H9 (cell line): ENCODE measurements at regions not wholly inside any gene's neighbourhood (a gene's known extent, or its start where the extent isn't known, plus 50 kb on each side); places are given as distances from the start of the nearest gene placed in this dataset.

Experiments
- DNase-seq: peaks from one replicate; pipeline ENCODE4 v3.0.0-alpha.2; 2017
- H2AFZ ChIP-seq: one replicate; pipeline ENCODE4 v1.6.1; 2013; ENCODE audit warnings: mild to moderate bottlenecking, low read length, control low read depth, moderate library complexity
- H2AK5ac ChIP-seq: 2 replicates; pipeline ENCODE4 v1.6.1; 2013; ENCODE audit warnings: low read length, control low read depth, mixed read lengths; ENCODE audit not compliant: insufficient read length
- H2BK120ac ChIP-seq: one replicate; pipeline ENCODE4 v1.6.1; 2013; ENCODE audit warnings: low read depth, mild to moderate bottlenecking, low read length, control low read depth, inconsistent platforms; ENCODE audit not compliant: poor library complexity, severe bottlenecking
- H2BK12ac ChIP-seq: 2 replicates; pipeline ENCODE4 v1.6.1; 2013; ENCODE audit warnings: low read length, control low read depth, mixed read lengths, low read depth; ENCODE audit not compliant: insufficient read length
- H2BK15ac ChIP-seq: 2 replicates; pipeline ENCODE4 v1.6.1; 2013; ENCODE audit warnings: low read depth, low read length, control low read depth
- H2BK20ac ChIP-seq: one replicate; pipeline ENCODE4 v1.6.1; 2013; ENCODE audit warnings: low read depth, mild to moderate bottlenecking, low read length, control low read depth, inconsistent platforms; ENCODE audit not compliant: poor library complexity, severe bottlenecking
- H2BK5ac ChIP-seq: 2 replicates; pipeline ENCODE4 v1.6.1; 2013; ENCODE audit warnings: low read length, control low read depth, mixed read lengths; ENCODE audit not compliant: insufficient read length
- H3K14ac ChIP-seq: 2 replicates; pipeline ENCODE4 v1.6.1; 2013; ENCODE audit warnings: low read length, control low read depth; ENCODE audit not compliant: insufficient read depth
- H3K18ac ChIP-seq: 2 replicates; pipeline ENCODE4 v1.6.1; 2013; ENCODE audit warnings: low read depth, mild to moderate bottlenecking, mixed read lengths, low read length, control low read depth; ENCODE audit not compliant: insufficient read length
- H3K23ac ChIP-seq: 2 replicates; pipeline ENCODE4 v1.6.1; 2013; ENCODE audit warnings: low read length, control low read depth, mixed read lengths, low read depth; ENCODE audit not compliant: insufficient read length
- H3K23me2 ChIP-seq: 2 replicates; pipeline ENCODE4 v1.6.1; 2013; ENCODE audit warnings: low read depth, mild to moderate bottlenecking, mixed read lengths, low read length, control low read depth; ENCODE audit not compliant: insufficient read length, poor library complexity, severe bottlenecking
- H3K27ac ChIP-seq: 2 replicates; pipeline ENCODE4 v1.5.1; 2013; ENCODE audit warnings: low read length, control low read depth, mixed read lengths, low read depth; ENCODE audit not compliant: insufficient read length
- H3K27me3 ChIP-seq: 2 replicates; pipeline ENCODE4 v1.6.1; 2013; ENCODE audit warnings: low read length, control low read depth, inconsistent platforms; ENCODE audit not compliant: insufficient read depth
- H3K4ac ChIP-seq: 2 replicates; pipeline ENCODE4 v1.6.1; 2013; ENCODE audit warnings: low read depth, mild to moderate bottlenecking, control low read depth, inconsistent platforms, low read length, moderate library complexity
- H3K4me1 ChIP-seq: 2 replicates; pipeline ENCODE4 v1.6.1; 2013; ENCODE audit warnings: low read length, control low read depth, inconsistent platforms; ENCODE audit not compliant: insufficient read depth
- H3K4me2 ChIP-seq: 2 replicates; pipeline ENCODE4 v1.6.1; 2013; ENCODE audit warnings: low read length, control low read depth, mixed read lengths; ENCODE audit not compliant: insufficient read length, insufficient read depth
- H3K56ac ChIP-seq: 2 replicates; pipeline ENCODE4 v1.6.1; 2013; ENCODE audit warnings: low read depth, mild to moderate bottlenecking, mixed read lengths, low read length, control low read depth; ENCODE audit not compliant: insufficient read length
- H3K79me1 ChIP-seq: 2 replicates; pipeline ENCODE4 v1.6.1; 2013; ENCODE audit warnings: low read depth, mild to moderate bottlenecking, moderate library complexity, low read length, control low read depth, inconsistent platforms; ENCODE audit not compliant: insufficient read depth, poor library complexity, severe bottlenecking
- H3K79me2 ChIP-seq: 2 replicates; pipeline ENCODE4 v1.6.1; 2013; ENCODE audit warnings: low read length, control low read depth, inconsistent platforms; ENCODE audit not compliant: insufficient read depth
- H3K9ac ChIP-seq: 2 replicates; pipeline ENCODE4 v1.6.1; 2013; ENCODE audit warnings: low read length, control low read depth, mixed read lengths; ENCODE audit not compliant: insufficient read length; ENCODE audit errors: extremely low read depth
- H3K9me3 ChIP-seq: one replicate; pipeline ENCODE4 v1.6.1; 2013; ENCODE audit warnings: low read depth, low read length, inconsistent platforms; ENCODE audit not compliant: control insufficient read depth
- H3T11ph ChIP-seq: one replicate; pipeline ENCODE4 v1.6.1; 2013; ENCODE audit warnings: mild to moderate bottlenecking, low read length, control low read depth, inconsistent platforms
- H4K20me1 ChIP-seq: one replicate; pipeline ENCODE4 v1.6.1; 2013; ENCODE audit not compliant: control insufficient read depth, insufficient read length, insufficient read depth
- H4K5ac ChIP-seq: 2 replicates; pipeline ENCODE4 v1.6.1; 2013; ENCODE audit warnings: low read depth, mild to moderate bottlenecking, mixed read lengths, low read length, control low read depth; ENCODE audit not compliant: insufficient read length
- H4K8ac ChIP-seq: replicated peaks from 2 replicates; pipeline ENCODE4 v1.6.1; 2013; ENCODE audit warnings: low read length, control low read depth, mixed read lengths, low read depth; ENCODE audit not compliant: insufficient read length
- H4K91ac ChIP-seq: 2 replicates; pipeline ENCODE4 v1.6.1; 2013; ENCODE audit warnings: low read depth, mild to moderate bottlenecking, moderate library complexity, mixed read lengths, low read length, control low read depth; ENCODE audit not compliant: insufficient read length
- H3K27ac Mint-ChIP-seq, 3 experiments: 2 replicates in 2 of 3; 3 replicates in 1 of 3; pipeline ENCODE4 v1.8.0; 2020 to 2021; ENCODE audit warnings: mixed read lengths in 3 of 3, mild to moderate bottlenecking in 1 of 3, moderate library complexity in 1 of 3
- H3K27me3 Mint-ChIP-seq: 2 replicates; pipeline ENCODE4 v1.8.0; 2021; ENCODE audit warnings: low read depth, mild to moderate bottlenecking, moderate library complexity, mixed read lengths
- H3K36me3 Mint-ChIP-seq, 3 experiments: 2 replicates in 2 of 3; 3 replicates in 1 of 3; pipeline ENCODE4 v1.8.0; 2020 to 2021; ENCODE audit warnings: low read depth in 3 of 3, mixed read lengths in 3 of 3; ENCODE audit not compliant: insufficient read depth in 1 of 3
- H3K4me1 Mint-ChIP-seq, 2 experiments: 2 replicates each; pipeline ENCODE4 v1.8.0; 2020; ENCODE audit warnings: mixed read lengths in 2 of 2
- H3K4me3 Mint-ChIP-seq, 2 experiments: 2 replicates in 1 of 2; 3 replicates in 1 of 2; pipeline ENCODE4 v1.8.0; 2020 to 2021; ENCODE audit warnings: mild to moderate bottlenecking in 2 of 2, mixed read lengths in 2 of 2, moderate library complexity in 1 of 2
- H3K9me3 Mint-ChIP-seq, 2 experiments: 2 replicates in 1 of 2; 3 replicates in 1 of 2; pipeline ENCODE4 v1.8.0; 2020; ENCODE audit warnings: mild to moderate bottlenecking in 2 of 2, mixed read lengths in 2 of 2, moderate library complexity in 1 of 2
- WGBS: extraction: QIAGEN DNeasy Blood & Tissue Kit; methylation state at CpG from one replicate; pipeline ENCODE4 v1.1.7; 2013; ENCODE audit warnings: missing lambda C conversion rate, low lambda C conversion rate, mixed read lengths; ENCODE audit not compliant: insufficient read length; ENCODE audit errors: extremely low coverage; 5-methylcytosine and 5-hydroxymethylcytosine counted together
- TF ChIP-seq, protein P1 (sequence below): fragments of 200-600 bp; sonication (generic); conservative IDR thresholded peaks from 3 replicates; pipeline ENCODE4 v1.8.0; 2021; ENCODE audit warnings: antibody characterized with exemption, mild to moderate bottlenecking

DNA sequence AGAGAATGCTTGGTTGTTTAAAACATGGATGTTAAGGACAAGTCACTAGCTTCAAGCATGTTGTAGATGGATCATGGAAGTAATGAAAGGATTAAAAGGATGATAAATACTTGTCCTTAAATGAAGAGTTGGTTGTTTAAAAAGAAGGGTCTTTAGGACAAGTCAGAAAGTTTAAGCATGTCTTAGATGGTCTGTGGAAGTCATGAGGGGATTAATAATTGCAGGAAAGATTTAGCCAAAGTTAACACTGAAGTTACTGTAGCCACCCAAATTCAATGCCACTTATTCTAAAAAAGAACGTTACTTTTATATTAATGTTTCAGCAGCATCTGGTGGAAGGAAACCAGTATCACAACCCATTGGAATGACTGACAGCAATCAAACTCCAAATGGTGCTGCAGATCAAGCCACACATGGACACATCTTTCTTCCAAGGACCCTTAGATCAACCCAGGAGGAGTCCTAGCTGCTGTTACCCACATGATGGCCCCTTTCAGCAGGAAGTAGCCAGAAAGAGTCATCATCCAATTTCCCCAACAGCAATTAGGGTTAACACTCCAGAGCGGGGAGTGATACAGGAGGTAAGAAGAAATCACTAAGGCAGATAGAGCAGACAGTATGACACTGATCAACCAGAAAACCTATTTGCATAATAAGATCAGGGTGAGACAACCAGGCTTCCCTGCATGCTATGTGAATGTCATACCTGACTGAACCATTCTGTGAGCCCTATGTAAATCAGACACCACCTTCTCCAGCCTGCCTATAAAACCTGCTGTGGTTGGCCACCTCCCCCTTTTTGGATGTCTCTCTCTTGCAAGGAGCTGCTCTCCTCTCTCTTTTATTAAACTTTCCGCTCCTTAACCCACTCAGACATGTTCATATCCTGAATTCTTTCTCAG, 88.4 kb upstream of the GNAZ start:
- Histone ChIP-seq H3T11ph (no peak overlapping the region), H3K56ac (no peak overlapping the region), H3K9ac (no peak overlapping the region), H3K4ac (no peak overlapping the region), H3K23me2 (no peaks in the 10 kb centered on the region), H3K27me3 (no peaks in the 10 kb centered on the region; the same call in 1 of the 2 replicates), H4K91ac (no peak overlapping the region), H3K4me1 (no peaks in the 10 kb centered on the region), H2BK120ac (no peak overlapping the region), H4K5ac (no peak overlapping the region), H2BK12ac (no peak overlapping the region), H3K9me3 (peaks cover 29% of the 10 kb centered on the region), H3K18ac (no peak overlapping the region), H3K27ac (no peak overlapping the region), H2AFZ (no peak overlapping the region), H3K79me1 (no peaks in the 10 kb centered on the region), H3K4me2 (no peak overlapping the region), H3K79me2 (no peaks in the 10 kb centered on the region), H3K14ac (no peak overlapping the region), H2BK20ac (no peak overlapping the region), H2BK5ac (no peak overlapping the region), H2BK15ac (no peak overlapping the region), H4K20me1 (no peaks in the 10 kb centered on the region), H2AK5ac (no peak overlapping the region), H3K23ac (no peak overlapping the region), H4K8ac (no peak overlapping the region)
- Mint-ChIP-seq H3K27ac (no peak overlapping the region), H3K9me3 (peaks cover 36 to 46% of the 10 kb centered on the region in 2 experiments), H3K27me3 (peaks cover 82% of the 10 kb centered on the region), H3K4me1 (no peaks in the 10 kb centered on the region), H3K36me3 (peaks cover 5 to 9% (median 8%) of the 10 kb centered on the region in 3 experiments; a peak in 6 of 7 replicates), H3K4me3 (no peak overlapping the region)
- TF ChIP-seq, protein P1, sequence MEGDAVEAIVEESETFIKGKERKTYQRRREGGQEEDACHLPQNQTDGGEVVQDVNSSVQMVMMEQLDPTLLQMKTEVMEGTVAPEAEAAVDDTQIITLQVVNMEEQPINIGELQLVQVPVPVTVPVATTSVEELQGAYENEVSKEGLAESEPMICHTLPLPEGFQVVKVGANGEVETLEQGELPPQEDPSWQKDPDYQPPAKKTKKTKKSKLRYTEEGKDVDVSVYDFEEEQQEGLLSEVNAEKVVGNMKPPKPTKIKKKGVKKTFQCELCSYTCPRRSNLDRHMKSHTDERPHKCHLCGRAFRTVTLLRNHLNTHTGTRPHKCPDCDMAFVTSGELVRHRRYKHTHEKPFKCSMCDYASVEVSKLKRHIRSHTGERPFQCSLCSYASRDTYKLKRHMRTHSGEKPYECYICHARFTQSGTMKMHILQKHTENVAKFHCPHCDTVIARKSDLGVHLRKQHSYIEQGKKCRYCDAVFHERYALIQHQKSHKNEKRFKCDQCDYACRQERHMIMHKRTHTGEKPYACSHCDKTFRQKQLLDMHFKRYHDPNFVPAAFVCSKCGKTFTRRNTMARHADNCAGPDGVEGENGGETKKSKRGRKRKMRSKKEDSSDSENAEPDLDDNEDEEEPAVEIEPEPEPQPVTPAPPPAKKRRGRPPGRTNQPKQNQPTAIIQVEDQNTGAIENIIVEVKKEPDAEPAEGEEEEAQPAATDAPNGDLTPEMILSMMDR = no peak
- no CpG with 5 or more reads among the region's 3 CpGs for WGBS
- no peak for DNase-seq
